PC-9 (cell line): ENCODE measurements at regions not wholly inside any gene's neighbourhood (a gene's known extent, or its start where the extent isn't known, plus 50 kb on each side); places are given as distances from the start of the nearest gene placed in this dataset.

Source experiments
- BruUV-seq: library from RNA; stranded (reverse); fragments of 400-500 nt; replicated peaks from 2 replicates; lab custom pipeline; 2021; lab: Mats Ljungman, UMichigan
- CTCF ChIA-PET: fragments of 300-600 bp; sonication (Branson Sonifier 250); formaldehyde crosslinking; loops from one replicate; lab custom pipeline; 2022; ENCODE audit warnings: antibody characterized with exemption; lab: Charles Lee
- POLR2A ChIA-PET: fragments of 300-600 bp; sonication (Branson Sonifier 250); formaldehyde crosslinking; loops from one replicate; lab custom pipeline; 2022; ENCODE audit warnings: antibody characterized with exemption; ENCODE audit not compliant: unreplicated experiment; lab: Charles Lee
- DNase-seq, 2 experiments: peaks; one replicate each; pipeline versions ENCODE4 v3.0.0 to v3.0.0-alpha.2; 2015 to 2022; ENCODE audit warnings: mixed read lengths in 1 of 2
- H2AFZ ChIP-seq: fragments of 200-600 bp; sonication (generic); 2 replicates; pipeline ENCODE4 v1.8.1; 2017; ENCODE audit warnings: antibody characterized with exemption
- H3F3A ChIP-seq: fragments of 200-600 bp; sonication (generic); 2 replicates; pipeline ENCODE4 v1.8.1; 2017; ENCODE audit warnings: antibody characterized with exemption, mild to moderate bottlenecking, low read depth; ENCODE audit not compliant: insufficient read depth
- H3K27ac ChIP-seq: fragments of 200-600 bp; sonication (generic); 2 replicates; pipeline ENCODE4 v1.6.1; 2016; ENCODE audit warnings: mixed run types
- H3K27me3 ChIP-seq: fragments of 200-600 bp; sonication (generic); 2 replicates; pipeline ENCODE4 v1.6.1; 2016; ENCODE audit warnings: low read depth, mixed run types; ENCODE audit not compliant: insufficient read depth
- H3K36me3 ChIP-seq: fragments of 200-600 bp; sonication (generic); 2 replicates; pipeline ENCODE4 v1.6.1; 2016; ENCODE audit warnings: low read depth, mixed run types
- H3K4me1 ChIP-seq: fragments of 200-600 bp; sonication (generic); replicated peaks from 2 replicates; pipeline ENCODE4 v1.6.1; 2016; ENCODE audit warnings: mixed run types; ENCODE audit not compliant: insufficient read depth
- H3K4me2 ChIP-seq: fragments of 200-600 bp; sonication (generic); 2 replicates; pipeline ENCODE4 v1.6.1; 2017; ENCODE audit warnings: mixed run types
- H3K4me3 ChIP-seq: fragments of 200-600 bp; sonication (generic); 2 replicates; pipeline ENCODE4 v1.6.1; 2016; ENCODE audit warnings: mixed run types
- H3K79me2 ChIP-seq: fragments of 200-600 bp; sonication (generic); 2 replicates; pipeline ENCODE4 v1.6.1; 2017; ENCODE audit warnings: low read depth, mixed run types
- H3K9me2 ChIP-seq: fragments of 200-600 bp; sonication (generic); 2 replicates; pipeline ENCODE4 v1.8.1; 2017; ENCODE audit warnings: mild to moderate bottlenecking; ENCODE audit not compliant: insufficient read depth
- H3K9me3 ChIP-seq: fragments of 200-600 bp; sonication (generic); 2 replicates; pipeline ENCODE4 v1.8.1; 2016; ENCODE audit warnings: low read depth; ENCODE audit not compliant: insufficient read depth
- H4K20me1 ChIP-seq: fragments of 200-600 bp; sonication (generic); 2 replicates; pipeline ENCODE4 v1.8.1; 2017; ENCODE audit not compliant: insufficient read depth
- CTCF ChIP-seq: fragments of 200-600 bp; sonication (generic); conservative IDR thresholded peaks from 2 replicates; pipeline ENCODE4 v1.6.1; 2017; ENCODE audit warnings: mixed run types, antibody characterized with exemption, mild to moderate bottlenecking, moderate library complexity
- EZH2 ChIP-seq: fragments of 200-600 bp; sonication (generic); IDR thresholded peaks from 2 replicates; pipeline ENCODE4 v1.8.0; 2017; ENCODE audit warnings: antibody characterized with exemption, low read depth
- intact Hi-C: fragments of 100-400 bp; cut with micrococcal nuclease; formaldehyde crosslinking; loops from one replicate; pipeline ENCODE4 v1.10.0; 2022; ENCODE audit not compliant: unreplicated experiment

DNA sequence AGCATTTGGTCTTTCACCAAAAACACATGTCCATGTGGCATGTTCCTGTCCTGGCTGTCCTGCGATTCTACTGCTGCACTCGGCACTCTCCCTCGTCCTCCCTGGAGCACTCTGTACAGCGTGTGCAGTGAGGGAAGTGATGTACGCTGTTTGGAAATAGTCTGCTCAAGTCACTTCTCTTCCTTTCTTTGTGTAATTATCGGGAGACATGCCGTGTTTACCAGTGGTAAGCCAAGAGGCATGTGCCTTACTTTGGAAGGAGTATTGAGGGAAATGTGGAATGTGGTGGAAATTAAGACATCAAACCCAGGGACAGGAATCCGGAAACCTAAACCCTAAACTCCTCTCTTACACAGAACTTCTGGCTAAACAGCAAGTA lies 268.5 kb upstream of the FOXQ1 start:
- no peak for DNase-seq
- no peaks in the 10 kb centered on the region for H3K9me3 ChIP-seq
- no TSS peak for BruUV-seq
- H3K4me1 ChIP-seq = peaks cover 18% of the 10 kb centered on the region
- H3K4me2 ChIP-seq = no peak overlapping the region
- H3K9me2 ChIP-seq = no peaks in the 10 kb centered on the region
- CTCF ChIA-PET = no interaction called here
- no peak overlapping the region for H2AFZ ChIP-seq
- H3K27ac ChIP-seq = no peak overlapping the region
- peaks cover 4% of the 10 kb centered on the region; the same call in 1 of the 2 replicates for H3F3A ChIP-seq
- POLR2A ChIA-PET = no interaction called here
- H3K27me3 ChIP-seq = no peaks in the 10 kb centered on the region
- H3K79me2 ChIP-seq = no peaks in the 10 kb centered on the region
- H3K4me3 ChIP-seq = no peak overlapping the region
- no peak for TF ChIP-seq EZH2
- no peaks in the 10 kb centered on the region for H4K20me1 ChIP-seq
- no peaks in the 10 kb centered on the region for H3K36me3 ChIP-seq
- intact Hi-C loops = no loop called here

DNA sequence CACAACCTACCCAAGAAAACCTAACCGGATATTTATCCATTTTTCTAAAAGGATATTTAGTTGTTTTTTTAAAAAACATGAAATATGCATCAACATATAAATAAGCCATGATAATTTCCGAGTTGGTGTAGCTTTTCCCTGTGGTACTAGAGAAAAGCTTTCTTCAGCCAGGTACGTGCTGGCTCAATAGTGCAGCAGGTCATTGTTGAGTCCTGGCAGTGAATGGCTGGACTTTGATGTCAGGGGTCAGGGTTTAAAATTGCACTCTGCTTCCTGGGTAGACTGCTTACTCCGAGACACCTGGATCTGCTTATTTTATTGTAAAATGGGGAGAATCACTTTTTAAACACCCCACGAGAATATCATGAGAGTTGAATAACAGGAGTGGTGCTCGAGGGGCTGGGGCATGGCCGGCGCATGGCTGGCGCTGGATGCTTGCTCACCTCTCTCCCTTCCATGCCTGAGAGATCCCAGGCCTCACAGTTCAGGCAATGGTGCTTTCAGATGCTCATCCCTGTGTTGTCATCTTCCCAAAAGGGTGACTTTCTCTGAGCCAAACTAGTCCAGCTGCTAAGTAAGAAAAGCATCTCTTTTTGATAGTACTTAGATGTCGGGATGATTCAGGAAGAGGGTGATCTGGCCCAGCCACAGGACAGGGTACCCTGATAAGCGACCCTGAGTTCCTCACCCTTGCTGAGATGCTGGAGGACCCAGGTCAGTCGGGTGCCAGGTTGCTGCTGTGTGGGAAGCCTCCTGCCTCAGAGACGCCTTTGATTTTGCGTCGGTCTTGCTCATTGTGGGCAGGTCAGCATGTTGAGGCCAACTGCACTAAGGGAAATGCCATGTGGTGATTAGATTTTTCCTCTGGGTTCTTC lies 269.1 kb upstream of the FOXQ1 start:
- no peak overlapping the region for H3K27ac ChIP-seq
- no TSS peak for BruUV-seq
- H3K79me2 ChIP-seq = no peaks in the 10 kb centered on the region
- peaks cover 4% of the 10 kb centered on the region; the same call in 1 of the 2 replicates for H3F3A ChIP-seq
- DNase-seq = no peak
- TF ChIP-seq CTCF (no peak), EZH2 (no peak)
- H3K27me3 ChIP-seq = no peaks in the 10 kb centered on the region
- no peak overlapping the region for H3K4me2 ChIP-seq
- H3K9me2 ChIP-seq = no peaks in the 10 kb centered on the region
- ChIA-PET CTCF (no interaction called here), POLR2A (no interaction called here)
- no peaks in the 10 kb centered on the region for H3K9me3 ChIP-seq
- H3K36me3 ChIP-seq = no peaks in the 10 kb centered on the region
- intact Hi-C loops = no loop called here
- H2AFZ ChIP-seq = no peak overlapping the region
- no peak overlapping the region for H3K4me3 ChIP-seq
- H4K20me1 ChIP-seq = no peaks in the 10 kb centered on the region
- H3K4me1 ChIP-seq = peaks cover 23% of the 10 kb centered on the region

DNA sequence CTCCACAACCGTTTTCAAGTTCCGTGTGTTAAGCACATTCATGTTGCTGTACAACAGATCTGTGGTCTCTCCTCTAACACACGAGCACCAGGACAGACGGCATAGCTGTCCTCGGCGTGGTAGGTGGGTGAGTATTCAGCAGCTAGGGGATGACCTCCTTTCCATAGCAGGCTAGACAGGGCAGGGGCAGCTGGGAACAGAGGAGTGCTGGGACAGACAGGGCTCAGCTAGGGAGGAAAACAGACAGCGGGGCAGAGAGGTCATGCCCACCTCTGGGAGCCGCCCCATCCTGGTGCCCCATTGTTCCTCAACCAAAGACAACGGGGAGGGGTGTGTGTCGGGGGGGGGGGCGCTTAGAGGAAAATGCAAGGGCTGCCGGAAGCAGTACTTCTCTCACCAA lies 271.5 kb upstream of the FOXQ1 start:
- Histone ChIP-seq H4K20me1 (no peaks in the 10 kb centered on the region), H3K4me1 (peaks cover 23% of the 10 kb centered on the region), H3K9me2 (no peaks in the 10 kb centered on the region), H3K79me2 (no peaks in the 10 kb centered on the region), H3K4me2 (peak overlapping the region; percentile 61), H3K9me3 (no peaks in the 10 kb centered on the region), H3K4me3 (no peak overlapping the region), H3K36me3 (no peaks in the 10 kb centered on the region), H3K27ac (peak overlapping the region; percentile 72), H3F3A (peaks cover 4% of the 10 kb centered on the region; the same call in 1 of the 2 replicates), H3K27me3 (no peaks in the 10 kb centered on the region), H2AFZ (no peak overlapping the region)
- CTCF ChIA-PET = no interaction called here
- DNase-seq = no peak
- intact Hi-C loops = no loop called here
- POLR2A ChIA-PET = no interaction called here
- TF ChIP-seq CTCF = no peak
- TF ChIP-seq EZH2 = no peak
- no TSS peak for BruUV-seq
